ENCODE measurements at regions not wholly inside any gene's neighbourhood (a gene's known extent, or its start where the extent isn't known, plus 50 kb on each side); places are given as distances from the start of the nearest gene placed in this dataset.

DNA sequence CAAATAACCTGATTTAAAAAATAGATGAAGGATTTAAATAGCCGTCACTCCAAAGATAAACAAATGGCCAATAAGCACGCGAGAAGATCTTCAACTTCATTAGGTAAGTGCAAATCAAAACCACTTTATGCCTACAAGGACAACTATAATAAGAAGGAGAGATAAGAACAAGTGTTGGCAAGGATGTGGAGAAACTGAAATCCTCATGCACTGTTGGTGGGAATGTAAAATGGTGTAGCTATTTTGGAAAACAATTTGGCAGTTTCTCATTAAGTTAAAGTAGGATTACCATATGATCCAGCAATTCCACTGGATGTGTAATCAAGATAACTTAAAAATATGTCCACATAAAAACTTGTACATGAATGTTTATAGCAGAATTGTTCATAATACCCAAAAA is 64.1 kb downstream of the CXCL12 start:
- TF ChIP-seq POLR2A (IDR thresholded peaks at IDR 0.05) = no peak
- TF ChIP-seq, protein P1, sequence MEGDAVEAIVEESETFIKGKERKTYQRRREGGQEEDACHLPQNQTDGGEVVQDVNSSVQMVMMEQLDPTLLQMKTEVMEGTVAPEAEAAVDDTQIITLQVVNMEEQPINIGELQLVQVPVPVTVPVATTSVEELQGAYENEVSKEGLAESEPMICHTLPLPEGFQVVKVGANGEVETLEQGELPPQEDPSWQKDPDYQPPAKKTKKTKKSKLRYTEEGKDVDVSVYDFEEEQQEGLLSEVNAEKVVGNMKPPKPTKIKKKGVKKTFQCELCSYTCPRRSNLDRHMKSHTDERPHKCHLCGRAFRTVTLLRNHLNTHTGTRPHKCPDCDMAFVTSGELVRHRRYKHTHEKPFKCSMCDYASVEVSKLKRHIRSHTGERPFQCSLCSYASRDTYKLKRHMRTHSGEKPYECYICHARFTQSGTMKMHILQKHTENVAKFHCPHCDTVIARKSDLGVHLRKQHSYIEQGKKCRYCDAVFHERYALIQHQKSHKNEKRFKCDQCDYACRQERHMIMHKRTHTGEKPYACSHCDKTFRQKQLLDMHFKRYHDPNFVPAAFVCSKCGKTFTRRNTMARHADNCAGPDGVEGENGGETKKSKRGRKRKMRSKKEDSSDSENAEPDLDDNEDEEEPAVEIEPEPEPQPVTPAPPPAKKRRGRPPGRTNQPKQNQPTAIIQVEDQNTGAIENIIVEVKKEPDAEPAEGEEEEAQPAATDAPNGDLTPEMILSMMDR (IDR thresholded peaks at IDR 0.05) = no peak
